NCI-H345 treated with DMSO at 0.1 percent for 48 hours (cell line): ENCODE measurements at regions not wholly inside any gene's neighbourhood (a gene's known extent, or its start where the extent isn't known, plus 50 kb on each side); places are given as distances from the start of the nearest gene placed in this dataset.

Experiments
- DNase-seq: peaks from one replicate; lab custom pipeline; 2025; ENCODE audit not compliant: unreplicated experiment; lab: John Stamatoyannopoulos, UW

DNA sequence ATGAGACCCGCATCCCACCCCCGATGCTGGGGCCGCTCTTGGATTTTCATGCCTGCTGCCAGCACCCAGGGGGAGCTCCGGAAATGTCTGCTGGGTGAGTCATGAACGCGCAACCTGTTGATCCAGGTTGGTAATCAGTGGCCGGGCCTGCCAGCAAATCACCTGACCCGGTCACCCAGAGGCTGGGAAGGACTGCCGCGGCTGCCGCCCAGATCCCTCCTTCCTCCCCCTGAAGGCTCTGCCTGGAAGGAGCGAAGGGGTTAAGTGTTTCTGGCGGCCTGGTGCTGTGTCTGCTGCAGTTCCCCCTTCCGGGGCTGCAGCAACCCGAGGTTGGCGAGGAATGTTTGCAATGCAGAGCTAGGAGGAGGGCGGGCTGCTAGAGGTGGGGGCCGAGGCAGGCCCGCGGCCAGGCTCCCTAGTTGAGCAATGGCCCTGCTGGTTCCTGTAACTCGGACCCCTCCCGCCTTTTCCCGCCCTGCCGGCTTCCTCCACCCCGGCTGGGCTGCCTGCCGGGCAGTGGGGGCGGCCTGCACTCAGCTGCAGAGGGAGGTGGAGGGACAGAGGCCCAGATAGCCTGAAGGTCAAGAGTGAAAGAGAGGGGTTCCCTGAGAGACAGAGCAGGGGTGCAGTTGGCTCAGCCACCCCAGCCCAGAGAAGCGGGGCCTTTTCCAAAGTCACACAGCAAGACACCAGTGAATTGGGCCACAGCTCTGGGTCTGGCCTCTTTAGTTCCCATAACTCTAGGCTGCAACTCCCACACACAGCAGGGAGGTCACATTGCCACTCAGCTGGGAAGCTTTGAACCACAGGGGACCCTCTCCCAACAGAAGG, 156.3 kb upstream of the IER5L start:
- DNase-seq: no peak

GRCh38 chr9:129333617-129334104, 155.6 kb upstream of the IER5L start:
- no peak for DNase-seq

- DNase-seq: no peak
These were observed 154.5 kb upstream of the IER5L start for GRCh38 chr9:129332581-129332980.

DNA sequence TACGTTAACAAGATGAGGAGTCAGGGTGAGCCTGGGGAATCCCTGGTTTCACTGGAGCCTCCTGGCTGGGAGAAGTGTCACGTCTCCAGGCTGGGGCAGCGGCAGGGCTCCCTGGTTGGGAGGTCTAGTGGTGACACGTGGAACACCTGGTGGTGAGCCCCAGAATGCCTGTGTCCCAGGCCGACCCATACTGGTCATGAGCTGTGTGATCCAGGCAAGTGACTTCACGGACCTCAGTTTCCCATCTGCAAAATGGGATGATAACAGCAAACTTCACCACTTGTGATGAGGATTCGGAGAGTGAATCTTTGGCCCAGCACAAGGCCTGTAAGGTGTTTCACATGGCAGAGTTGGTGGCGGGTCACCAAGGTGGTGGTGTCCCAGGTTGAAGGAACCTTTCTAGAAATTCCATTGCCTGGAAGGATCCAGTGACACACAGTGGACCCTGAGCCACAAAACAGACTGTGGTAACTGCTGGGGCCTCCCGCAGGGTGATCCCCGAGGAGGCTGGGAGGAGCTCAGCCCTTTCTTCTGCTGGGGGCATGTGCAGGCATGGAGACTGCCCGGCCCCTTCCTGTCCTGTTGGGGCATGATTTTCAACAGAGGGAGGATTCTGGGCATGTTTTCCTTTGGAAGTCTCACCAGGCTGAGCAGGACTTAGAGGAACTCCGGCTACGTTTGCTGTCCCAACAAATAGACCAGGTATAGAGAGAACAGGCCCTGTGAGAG, 153.9 kb upstream of the IER5L start:
- no peak for DNase-seq

DNA sequence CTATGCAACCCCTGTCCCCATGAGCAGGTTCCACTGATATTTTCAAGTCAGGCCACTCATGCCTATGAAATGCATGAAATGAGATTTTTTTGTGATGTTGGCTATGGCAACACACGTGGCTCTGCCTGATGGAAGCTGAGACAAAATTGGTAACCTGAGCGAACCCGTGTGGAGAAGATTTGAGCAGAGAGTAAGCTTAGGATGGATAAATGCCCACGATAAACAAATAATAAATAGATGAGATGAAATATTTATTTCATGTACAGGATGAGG, 153.4 kb upstream of the IER5L start:
- no peak for DNase-seq

DNA sequence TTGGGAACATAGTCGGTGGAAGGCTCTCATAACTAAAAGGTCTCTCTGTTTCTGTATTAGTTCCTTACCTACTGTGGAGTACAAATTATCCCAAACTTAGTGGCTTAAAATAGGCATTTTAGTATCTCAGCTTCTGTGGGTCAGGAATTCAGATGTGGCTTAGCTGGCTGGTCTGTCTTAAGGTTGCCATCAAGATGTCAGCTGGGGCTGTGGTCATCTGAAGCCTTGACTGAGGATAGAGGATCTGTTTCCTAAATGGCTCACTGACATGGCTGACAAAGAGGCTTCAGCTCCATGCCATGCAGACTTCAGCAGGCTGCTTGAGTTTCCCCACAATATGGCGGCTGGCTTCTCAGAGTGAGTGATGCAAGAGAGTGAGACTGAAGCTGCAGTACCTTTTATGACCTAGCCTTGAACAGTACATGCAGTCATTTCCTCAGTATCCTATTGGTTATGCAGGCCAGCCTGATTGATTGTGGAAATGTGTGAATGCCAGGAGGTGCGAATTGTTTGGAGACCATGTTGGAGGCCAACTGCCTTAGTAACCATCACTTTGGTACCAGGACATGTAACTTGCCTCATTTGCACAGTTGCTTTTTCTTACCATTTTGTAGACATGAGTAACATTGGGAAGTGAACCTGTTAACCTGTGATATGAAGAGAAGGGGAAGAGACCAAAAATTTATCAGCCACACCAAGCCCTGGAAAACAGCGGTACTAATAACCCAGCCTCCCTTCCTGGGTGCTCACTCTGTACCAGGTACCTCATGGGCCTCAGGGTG, 152.8 kb upstream of the IER5L start:
- DNase-seq: no peak

GRCh38 chr9:129328355-129329042, 150.4 kb upstream of the IER5L start:
- DNase-seq: no peak

DNA sequence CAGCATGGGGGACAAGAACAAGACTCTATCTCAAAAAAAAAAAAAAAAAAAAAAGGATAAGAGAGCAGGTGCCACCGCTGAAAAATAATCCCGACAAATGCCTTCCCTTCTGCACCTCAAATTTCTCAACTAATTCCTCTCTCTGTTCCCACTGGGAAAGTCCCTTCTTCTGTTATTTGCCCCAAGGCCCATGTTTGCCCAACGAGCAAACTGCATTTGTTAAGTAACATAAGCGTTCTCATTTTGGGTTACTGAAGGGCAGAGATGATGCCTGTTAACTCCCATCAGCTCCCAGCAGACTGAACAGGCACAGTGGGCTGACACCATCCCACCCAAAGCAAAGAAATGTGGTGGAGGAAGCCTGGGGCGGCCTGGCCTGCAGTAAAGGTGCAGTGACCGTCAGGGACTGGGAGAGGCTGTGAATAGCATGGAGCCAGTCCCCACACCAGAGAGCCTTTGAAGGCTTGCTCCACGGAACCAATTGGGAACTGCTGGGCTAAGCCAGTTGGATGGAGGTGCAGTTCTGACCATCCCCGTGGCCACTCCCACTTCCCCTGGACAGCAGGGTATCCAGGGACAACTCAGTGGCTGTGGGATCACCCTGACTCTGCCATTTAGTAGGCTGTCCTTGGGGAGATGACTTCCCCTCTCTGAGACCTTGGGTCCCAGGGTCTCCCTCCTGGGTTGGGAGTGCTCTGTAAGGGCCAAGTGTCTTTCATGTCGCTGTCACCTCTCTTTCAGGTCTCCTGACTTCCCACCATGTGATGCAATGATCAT, 149.7 kb upstream of the IER5L start:
- no peak for DNase-seq

DNA sequence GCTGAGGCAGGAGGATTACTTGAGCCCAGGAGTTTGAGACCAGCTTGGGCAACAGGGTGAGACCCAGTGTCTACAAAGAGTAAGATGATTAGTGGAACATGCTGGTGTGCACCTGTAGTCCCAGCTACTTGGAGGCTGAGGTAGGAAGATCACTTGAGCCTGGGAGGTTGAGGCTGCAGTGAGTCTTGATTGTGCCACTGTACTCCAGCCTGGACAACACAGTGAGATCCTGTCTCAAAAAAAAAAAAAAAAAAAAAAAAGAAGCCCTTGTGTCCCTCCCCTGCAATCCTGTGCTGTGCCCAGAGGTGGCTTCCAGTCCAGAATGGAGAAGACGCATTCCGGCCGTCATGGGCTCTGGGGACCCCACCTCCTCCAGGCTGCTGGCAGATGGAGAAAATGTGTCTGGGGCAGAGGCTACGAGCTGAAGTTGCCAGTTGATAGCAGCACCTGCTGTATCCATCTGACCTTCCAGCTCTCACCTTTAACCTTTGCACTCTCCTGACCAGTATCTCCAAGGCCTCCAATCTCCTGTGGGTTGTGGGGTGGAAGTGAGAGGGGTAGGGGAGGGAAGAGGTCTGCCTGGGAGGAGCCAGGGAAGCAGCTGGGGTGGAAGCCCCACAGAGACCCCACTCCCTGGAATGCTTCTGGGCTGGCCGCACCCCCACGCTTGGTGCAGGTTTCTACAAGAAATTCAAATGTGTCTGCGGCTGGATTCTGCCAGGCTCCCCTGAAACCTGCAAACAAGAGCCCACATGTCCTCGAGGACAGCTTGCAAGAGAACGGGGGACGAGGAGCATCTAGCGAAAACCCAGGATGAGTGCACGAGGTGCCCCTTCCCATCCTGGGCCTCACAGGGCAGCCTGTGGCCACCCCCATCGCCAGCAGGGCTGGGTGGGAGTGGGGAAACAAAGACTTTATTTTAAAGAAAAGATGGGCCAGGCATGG, 148.3 kb upstream of the IER5L start:
- DNase-seq: no peak

GRCh38 chr9:129324808-129325502, 146.9 kb upstream of the IER5L start:
- DNase-seq: no peak

DNA sequence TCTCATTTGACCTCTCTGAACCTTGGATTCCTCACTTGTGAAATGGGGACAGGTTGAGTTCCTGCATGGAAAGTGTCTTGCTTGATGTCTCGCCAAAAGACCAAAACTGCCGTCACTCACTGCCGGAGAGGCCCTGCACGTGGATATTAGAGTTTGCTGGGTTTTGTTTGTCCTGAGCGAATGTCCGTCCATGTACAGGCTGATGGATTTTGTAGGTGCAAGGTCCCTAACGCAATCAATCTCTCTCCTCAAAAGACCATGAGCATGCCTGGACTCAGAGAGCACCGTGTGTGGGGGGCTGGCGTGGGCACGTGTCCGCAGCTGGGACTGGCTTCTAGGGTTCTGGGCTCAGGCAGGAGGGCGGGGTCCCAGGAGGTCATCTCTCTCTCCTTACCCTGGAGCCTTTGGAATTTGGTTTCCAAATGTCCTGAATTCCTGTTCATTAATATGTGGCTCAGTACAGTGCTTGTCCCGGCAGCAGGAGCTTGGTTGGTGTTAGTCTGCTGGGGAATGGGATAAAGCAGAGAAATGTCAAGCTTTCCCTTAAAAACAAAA, 146.0 kb upstream of the IER5L start:
- no peak for DNase-seq

GRCh38 chr9:129323376-129323998, 145.4 kb upstream of the IER5L start:
- DNase-seq: no peak

DNA sequence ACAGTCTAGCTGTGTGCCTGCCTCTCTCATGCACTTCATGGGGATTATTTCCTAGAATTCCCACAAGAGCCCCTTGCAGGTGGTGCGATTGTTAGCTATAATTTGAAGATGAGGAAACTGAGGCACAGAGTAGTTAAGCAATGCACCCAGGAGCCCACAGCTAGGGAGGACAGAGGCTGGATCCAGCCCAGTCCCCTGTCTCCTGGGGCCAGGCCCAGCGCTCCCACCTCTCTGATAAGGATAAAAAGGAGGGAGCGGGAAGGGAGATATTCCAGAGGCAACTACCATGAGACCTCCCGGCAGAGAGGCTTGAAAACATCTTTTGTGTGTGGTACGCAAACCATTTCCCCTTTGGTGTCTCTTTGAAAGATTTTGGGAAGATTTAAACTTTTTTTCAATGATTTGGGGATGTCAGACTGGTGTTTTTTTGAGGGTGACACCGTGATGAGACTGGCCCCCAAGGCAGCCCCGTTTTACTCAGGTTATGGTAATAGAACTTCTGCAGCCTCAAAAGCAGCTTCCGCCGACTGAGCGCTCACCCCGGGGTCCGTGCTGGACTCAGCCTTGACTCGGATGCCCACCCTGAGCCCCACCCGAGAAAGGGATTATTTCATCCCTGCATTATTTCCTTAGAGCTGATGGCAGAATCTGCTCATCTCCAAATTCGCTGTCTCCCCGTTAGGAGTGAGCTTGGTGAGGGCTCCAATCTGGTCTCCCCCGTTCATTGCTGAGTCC, 144.7 kb upstream of the IER5L start:
- no peak for DNase-seq

DNA sequence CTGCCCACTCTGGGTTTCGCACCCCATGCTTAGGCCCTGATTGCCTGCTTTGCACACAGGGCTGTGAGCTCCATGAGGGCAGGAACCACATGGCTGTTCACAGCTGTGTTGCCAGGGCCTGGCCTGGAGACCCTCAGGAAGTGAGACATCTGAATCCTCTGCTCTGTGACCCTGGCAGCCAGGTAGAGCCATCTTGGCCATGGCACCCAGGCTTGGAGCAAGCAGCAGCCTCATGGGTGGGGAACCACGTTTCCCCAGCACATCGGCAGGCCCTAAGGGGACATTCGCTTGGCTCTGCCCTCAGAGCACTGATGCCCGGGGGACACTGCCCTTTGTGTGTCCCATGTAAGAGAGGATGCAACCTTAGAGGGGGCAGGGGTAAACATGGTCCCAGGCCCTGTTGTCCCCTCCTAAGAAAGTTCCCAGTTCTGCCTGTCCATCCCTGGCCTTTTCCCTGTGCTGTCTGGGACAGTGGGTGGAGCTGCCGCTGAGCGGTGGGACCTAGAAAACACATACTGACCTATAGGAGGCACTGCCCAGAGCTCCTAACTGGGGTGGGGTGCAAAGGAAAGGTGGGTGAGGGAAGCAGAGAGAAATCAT, 144.1 kb upstream of the IER5L start:
- no peak for DNase-seq

DNA sequence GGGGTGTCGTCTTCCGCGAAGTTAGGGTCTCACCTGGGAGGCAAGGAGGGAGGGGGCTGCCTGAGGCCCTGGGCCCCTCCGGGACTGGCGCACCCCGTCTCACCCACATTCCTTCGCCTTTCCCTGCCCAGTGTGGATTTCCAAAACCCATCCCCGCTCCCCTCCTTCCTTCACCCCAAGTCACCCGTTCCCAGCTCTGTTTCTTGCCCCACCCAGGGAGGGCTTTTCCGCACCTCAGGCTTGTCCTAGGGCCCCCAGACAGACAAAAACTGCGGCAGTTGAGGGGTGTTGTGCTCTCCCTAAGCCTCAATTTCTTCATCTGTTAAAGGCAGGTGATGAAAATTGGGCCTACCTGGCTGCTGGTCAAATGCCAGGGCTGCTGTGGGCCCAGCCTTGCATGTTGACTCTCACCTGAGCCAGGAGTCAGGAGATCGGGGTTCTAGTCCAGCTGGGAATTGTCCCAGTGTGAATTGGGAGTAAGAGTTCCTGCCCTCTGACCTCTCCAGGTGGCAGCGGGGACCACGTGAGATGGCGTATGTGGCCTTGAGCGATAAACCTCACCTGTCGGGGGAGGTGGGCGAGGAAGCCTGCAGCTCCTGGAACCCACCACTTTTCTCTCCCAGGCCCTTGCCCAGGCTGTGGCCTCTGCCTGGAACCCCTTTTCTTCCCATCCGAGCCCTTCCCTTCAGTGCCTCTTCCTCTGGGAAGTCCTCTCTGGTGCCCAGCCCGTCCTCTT, 143.4 kb upstream of the IER5L start:
- no peak for DNase-seq

DNA sequence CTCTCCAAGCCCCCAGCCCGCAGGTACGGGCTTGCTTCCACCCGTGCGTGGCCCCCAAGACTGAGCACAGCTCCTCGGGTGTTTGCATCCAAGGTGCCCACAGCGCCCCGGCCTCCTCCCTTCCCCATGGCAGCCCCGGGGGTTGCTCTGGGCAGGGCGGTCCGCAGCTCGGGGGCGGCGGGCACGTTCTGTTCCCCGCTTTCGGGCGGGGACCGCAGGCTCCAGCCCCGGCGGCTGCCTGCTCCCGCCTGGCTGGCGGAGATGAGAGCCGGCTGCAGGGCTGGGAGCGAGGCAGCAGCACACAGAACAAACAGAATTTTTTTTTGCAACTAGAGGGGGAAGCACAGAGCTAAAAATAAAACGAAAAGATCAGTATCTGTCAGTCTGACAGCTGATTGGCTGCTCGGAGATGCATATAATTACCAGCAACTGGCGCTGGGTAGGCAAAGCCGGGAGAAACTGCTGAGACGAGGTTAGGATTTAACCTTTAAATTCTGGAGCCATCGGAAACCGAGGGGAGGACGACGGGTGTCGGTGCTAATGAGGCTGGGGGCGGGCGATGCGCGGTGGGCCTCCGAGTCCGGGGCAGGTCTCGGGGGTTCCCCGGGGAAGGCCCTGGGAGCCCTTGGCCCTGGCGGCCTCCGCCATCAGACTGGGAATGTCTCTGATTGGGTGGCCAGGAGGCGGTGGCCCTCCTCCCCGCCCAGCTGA, 142.7 kb upstream of the IER5L start:
- DNase-seq: no peak
